GM12878 (cell line): ENCODE measurements at regions not wholly inside any gene's neighbourhood (a gene's known extent, or its start where the extent isn't known, plus 50 kb on each side); places are given as distances from the start of the nearest gene placed in this dataset.
"Not testable (repeated sequence)": the region's sequence is repeated elsewhere in the genome, so short reads cannot be mapped to it uniquely, and the experiment has no call there.

ENCODE experiments used
- ATAC-seq: fragments of 200-7000 bp; cut with Tn5 transposase; 3 replicates; pipeline ENCODE4 v1.9.1; 2020; ENCODE audit warnings: mild to moderate bottlenecking, moderate library complexity
- BruUV-seq: library from RNA; stranded (reverse); fragments of 400-500 nt; replicated peaks from 2 replicates; lab custom pipeline; 2021; lab: Mats Ljungman, UMichigan
- CTCF ChIA-PET: fragments of 300-600 bp; sonication (Branson Sonifier 250); formaldehyde crosslinking; extraction: SDS; loops from one replicate; lab custom pipeline; 2021; ENCODE audit warnings: inconsistent platforms; lab: Yijun Ruan, JAX
- POLR2A ChIA-PET: fragments of 350-600 bp; formaldehyde crosslinking; extraction: SDS; loops from one replicate; lab custom pipeline; 2021; ENCODE audit warnings: inconsistent platforms; lab: Charles Lee
- RAD21 ChIA-PET: fragments of 300-600 bp; sonication (Branson Sonifier 250); formaldehyde crosslinking; loops from one replicate; lab custom pipeline; 2023; ENCODE audit warnings: antibody characterized with exemption; ENCODE audit not compliant: unreplicated experiment; lab: Charles Lee
- SMC1A ChIA-PET: fragments of 300-600 bp; sonication (Branson Sonifier 250); formaldehyde crosslinking; loops from one replicate; lab custom pipeline; 2023; ENCODE audit not compliant: unreplicated experiment, uncharacterized antibody; lab: Charles Lee
- DNase-seq: peaks from one replicate; pipeline ENCODE4 v3.0.0-alpha.2; 2011; ENCODE audit warnings: low read depth, low spot score
- FAIRE-seq: peaks from 3 replicates; lab custom pipeline; 2011; peaks lifted over from hg19 to GRCh38; lab: Jason Lieb, UNC
- H2AFZ ChIP-seq: 2 replicates; pipeline ENCODE4 v1.6.0; 2011; ENCODE audit warnings: low read depth, low read length, control low read depth; ENCODE audit not compliant: control insufficient read depth
- H3K27ac ChIP-seq: 2 replicates; pipeline ENCODE4 v1.5.1; 2011; ENCODE audit warnings: control low read depth; ENCODE audit not compliant: control insufficient read depth, insufficient read depth
- H3K27me3 ChIP-seq, 2 experiments: replicated peaks in 1 of 2; 2 replicates each; pipeline versions ENCODE4 v1.6.0 to v1.6.1; 2011; ENCODE audit warnings: low read length in 1 of 2; ENCODE audit not compliant: control insufficient read depth in 2 of 2, insufficient read depth in 2 of 2
- H3K36me3 ChIP-seq, 2 experiments: 2 replicates each; pipeline ENCODE4 v1.5.1; 2011; ENCODE audit warnings: low read length in 1 of 2; ENCODE audit not compliant: control insufficient read depth in 2 of 2, insufficient read depth in 2 of 2
- H3K4me1 ChIP-seq: 2 replicates; pipeline ENCODE4 v1.6.1; 2011; ENCODE audit warnings: mild to moderate bottlenecking, low read length, moderate library complexity, mixed read lengths; ENCODE audit not compliant: control insufficient read depth, insufficient read depth
- H3K4me2 ChIP-seq: 2 replicates; pipeline ENCODE4 v1.6.0; 2011; ENCODE audit warnings: control low read depth; ENCODE audit not compliant: control insufficient read depth, insufficient read depth
- H3K4me3 ChIP-seq: fragments of 200-600 bp; sonication (generic); 2 replicates; pipeline ENCODE4 v1.5.1; 2016
- H3K79me2 ChIP-seq: 2 replicates; pipeline ENCODE4 v1.6.0; 2011; ENCODE audit warnings: low read length; ENCODE audit not compliant: control insufficient read depth, insufficient read depth
- H3K9ac ChIP-seq: 2 replicates; pipeline ENCODE4 v1.8.0; 2011; ENCODE audit warnings: low read length, control low read depth, mixed read lengths; ENCODE audit not compliant: control insufficient read depth, insufficient read depth
- H3K9me3 ChIP-seq: replicated peaks from 3 replicates; pipeline ENCODE4 v1.5.1; 2011; ENCODE audit warnings: mild to moderate bottlenecking, low read length; ENCODE audit not compliant: control insufficient read depth, insufficient read depth
- H4K20me1 ChIP-seq: 2 replicates; pipeline ENCODE4 v1.6.0; 2011; ENCODE audit not compliant: control insufficient read depth, insufficient read depth
- CHD2 ChIP-seq: IDR thresholded peaks from 2 replicates; pipeline ENCODE4 v1.6.1; 2011; ENCODE audit warnings: low read depth, low read length, improper control_type of control experiment, borderline replicate concordance
- GATAD2B ChIP-seq: fragments of 450-650 bp; conservative IDR thresholded peaks from 2 replicates; pipeline ENCODE4 v1.6.1; 2017; ENCODE audit warnings: low read depth, mild to moderate bottlenecking, moderate library complexity
- HDAC2 ChIP-seq: fragments of 200-600 bp; sonication (generic); IDR thresholded peaks from 2 replicates; pipeline ENCODE4 v1.6.1; 2017
- RAD51 ChIP-seq: fragments of 450-650 bp; IDR thresholded peaks from 2 replicates; pipeline ENCODE4 v1.6.1; 2016; ENCODE audit warnings: moderate library complexity, mild to moderate bottlenecking, inconsistent platforms
- SIN3A ChIP-seq: IDR thresholded peaks from 2 replicates; pipeline ENCODE4 v1.6.1; 2012; ENCODE audit warnings: low read depth, low read length, improper control_type of control experiment
- SMC3 ChIP-seq: IDR thresholded peaks from 2 replicates; pipeline ENCODE4 v1.6.1; 2011; ENCODE audit warnings: low read length, improper control_type of control experiment, borderline replicate concordance
- SUPT20H ChIP-seq: IDR thresholded peaks from 2 replicates; pipeline ENCODE4 v1.6.1; 2011; ENCODE audit warnings: low read depth, mild to moderate bottlenecking, low read length, moderate library complexity, borderline replicate concordance; ENCODE audit not compliant: control insufficient read depth
- TBL1XR1 ChIP-seq: IDR thresholded peaks from 2 replicates; pipeline ENCODE4 v1.6.1; 2012; ENCODE audit warnings: low read depth, low read length, improper control_type of control experiment
- WGBS: methylation state at CpG from one replicate; pipeline ENCODE4 v1.1.6; 2016; ENCODE audit warnings: low lambda C conversion rate; ENCODE audit not compliant: insufficient replicate concordance, insufficient coverage; ENCODE audit errors: missing lambda C conversion rate; 5-methylcytosine and 5-hydroxymethylcytosine counted together
- in situ Hi-C: fragments of 300-500 bp; cut with MboI; formaldehyde crosslinking; loops from 9 replicates; pipeline ENCODE4 v1.14.3; 2018; ENCODE audit warnings: mixed read lengths
- intact Hi-C: fragments of 100-400 bp; cut with micrococcal nuclease; formaldehyde crosslinking; loops from one replicate; pipeline ENCODE4 v1.14.2; 2022; ENCODE audit not compliant: unreplicated experiment
- TF ChIP-seq, protein P1 (sequence below): IDR thresholded peaks from 2 replicates; pipeline ENCODE4 v1.6.1; 2012; ENCODE audit warnings: improper control_type of control experiment, low read depth, low read length; ENCODE audit not compliant: insufficient replicate concordance
- TF ChIP-seq, protein P2 (sequence below): fragments of 450-650 bp; IDR thresholded peaks from 2 replicates; pipeline ENCODE4 v1.6.1; 2017; ENCODE audit warnings: antibody characterized with exemption, mild to moderate bottlenecking, moderate library complexity

DNA sequence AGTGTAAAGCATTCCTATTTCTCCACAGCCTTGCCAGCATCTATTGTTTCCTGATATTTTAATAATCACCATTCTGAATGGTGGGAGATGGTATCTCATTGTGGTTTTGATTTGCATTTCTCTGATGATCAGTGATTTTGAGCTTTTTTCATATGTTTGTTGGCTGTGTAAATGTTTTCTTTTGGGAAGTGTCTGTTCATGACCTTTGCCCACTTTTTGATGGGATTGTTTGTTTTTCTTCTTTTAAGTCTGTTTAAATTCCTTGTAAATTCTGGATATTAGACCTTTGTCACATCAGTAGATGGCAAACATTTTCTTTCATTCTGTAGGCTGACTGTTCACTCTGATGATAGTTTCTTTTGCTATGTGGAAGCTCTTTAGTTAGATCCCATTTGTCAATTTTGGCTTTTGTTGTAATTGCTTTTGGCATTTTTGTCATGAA is 461.5 kb upstream of the GCFC2 start:
- H2AFZ ChIP-seq, intact Hi-C loops, H3K27ac ChIP-seq, RAD21 ChIA-PET, H3K4me2 ChIP-seq, H3K4me1 ChIP-seq, H3K4me3 ChIP-seq, H3K36me3 ChIP-seq, H3K79me2 ChIP-seq, FAIRE-seq, DNase-seq, CTCF ChIA-PET, in situ Hi-C loops, H3K9me3 ChIP-seq, BruUV-seq, H3K9ac ChIP-seq, ATAC-seq, SMC1A ChIA-PET, H4K20me1 ChIP-seq, POLR2A ChIA-PET, H3K27me3 ChIP-seq: not testable (repeated sequence)

DNA sequence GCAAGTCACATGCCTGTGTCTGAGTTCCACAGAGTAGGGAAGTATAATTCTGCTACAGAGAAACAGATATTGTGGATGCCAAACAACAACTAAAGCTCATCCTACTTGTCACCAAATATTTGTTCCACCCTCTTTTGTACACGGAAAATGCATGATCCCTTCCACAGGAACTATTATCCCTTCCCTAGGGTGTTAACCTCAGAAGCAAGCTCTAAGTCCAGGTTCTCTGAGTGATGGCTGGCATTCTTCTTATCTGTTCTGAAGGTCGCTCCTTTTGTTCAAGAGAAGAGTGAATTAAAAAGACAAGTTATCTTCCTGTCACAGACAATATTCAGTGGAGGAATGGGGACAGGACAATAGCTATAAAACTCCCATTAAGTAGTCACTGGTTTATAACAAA is 460.1 kb upstream of the GCFC2 start:
- WGBS, result 0% methylated on average over 2 of the region's 2 CpGs
- no TSS peak for BruUV-seq
- no peak for TF ChIP-seq SMC3
- no peak for TF ChIP-seq SUPT20H
- TF ChIP-seq HDAC2, result no peak
- TF ChIP-seq, protein P1, sequence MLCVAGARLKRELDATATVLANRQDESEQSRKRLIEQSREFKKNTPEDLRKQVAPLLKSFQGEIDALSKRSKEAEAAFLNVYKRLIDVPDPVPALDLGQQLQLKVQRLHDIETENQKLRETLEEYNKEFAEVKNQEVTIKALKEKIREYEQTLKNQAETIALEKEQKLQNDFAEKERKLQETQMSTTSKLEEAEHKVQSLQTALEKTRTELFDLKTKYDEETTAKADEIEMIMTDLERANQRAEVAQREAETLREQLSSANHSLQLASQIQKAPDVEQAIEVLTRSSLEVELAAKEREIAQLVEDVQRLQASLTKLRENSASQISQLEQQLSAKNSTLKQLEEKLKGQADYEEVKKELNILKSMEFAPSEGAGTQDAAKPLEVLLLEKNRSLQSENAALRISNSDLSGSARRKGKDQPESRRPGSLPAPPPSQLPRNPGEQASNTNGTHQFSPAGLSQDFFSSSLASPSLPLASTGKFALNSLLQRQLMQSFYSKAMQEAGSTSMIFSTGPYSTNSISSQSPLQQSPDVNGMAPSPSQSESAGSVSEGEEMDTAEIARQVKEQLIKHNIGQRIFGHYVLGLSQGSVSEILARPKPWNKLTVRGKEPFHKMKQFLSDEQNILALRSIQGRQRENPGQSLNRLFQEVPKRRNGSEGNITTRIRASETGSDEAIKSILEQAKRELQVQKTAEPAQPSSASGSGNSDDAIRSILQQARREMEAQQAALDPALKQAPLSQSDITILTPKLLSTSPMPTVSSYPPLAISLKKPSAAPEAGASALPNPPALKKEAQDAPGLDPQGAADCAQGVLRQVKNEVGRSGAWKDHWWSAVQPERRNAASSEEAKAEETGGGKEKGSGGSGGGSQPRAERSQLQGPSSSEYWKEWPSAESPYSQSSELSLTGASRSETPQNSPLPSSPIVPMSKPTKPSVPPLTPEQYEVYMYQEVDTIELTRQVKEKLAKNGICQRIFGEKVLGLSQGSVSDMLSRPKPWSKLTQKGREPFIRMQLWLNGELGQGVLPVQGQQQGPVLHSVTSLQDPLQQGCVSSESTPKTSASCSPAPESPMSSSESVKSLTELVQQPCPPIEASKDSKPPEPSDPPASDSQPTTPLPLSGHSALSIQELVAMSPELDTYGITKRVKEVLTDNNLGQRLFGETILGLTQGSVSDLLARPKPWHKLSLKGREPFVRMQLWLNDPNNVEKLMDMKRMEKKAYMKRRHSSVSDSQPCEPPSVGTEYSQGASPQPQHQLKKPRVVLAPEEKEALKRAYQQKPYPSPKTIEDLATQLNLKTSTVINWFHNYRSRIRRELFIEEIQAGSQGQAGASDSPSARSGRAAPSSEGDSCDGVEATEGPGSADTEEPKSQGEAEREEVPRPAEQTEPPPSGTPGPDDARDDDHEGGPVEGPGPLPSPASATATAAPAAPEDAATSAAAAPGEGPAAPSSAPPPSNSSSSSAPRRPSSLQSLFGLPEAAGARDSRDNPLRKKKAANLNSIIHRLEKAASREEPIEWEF, result no peak
- no peak for TF ChIP-seq SIN3A
- TF ChIP-seq GATAD2B, result no peak
- TF ChIP-seq TBL1XR1, result no peak
- TF ChIP-seq CHD2, result no peak
- TF ChIP-seq, protein P2, sequence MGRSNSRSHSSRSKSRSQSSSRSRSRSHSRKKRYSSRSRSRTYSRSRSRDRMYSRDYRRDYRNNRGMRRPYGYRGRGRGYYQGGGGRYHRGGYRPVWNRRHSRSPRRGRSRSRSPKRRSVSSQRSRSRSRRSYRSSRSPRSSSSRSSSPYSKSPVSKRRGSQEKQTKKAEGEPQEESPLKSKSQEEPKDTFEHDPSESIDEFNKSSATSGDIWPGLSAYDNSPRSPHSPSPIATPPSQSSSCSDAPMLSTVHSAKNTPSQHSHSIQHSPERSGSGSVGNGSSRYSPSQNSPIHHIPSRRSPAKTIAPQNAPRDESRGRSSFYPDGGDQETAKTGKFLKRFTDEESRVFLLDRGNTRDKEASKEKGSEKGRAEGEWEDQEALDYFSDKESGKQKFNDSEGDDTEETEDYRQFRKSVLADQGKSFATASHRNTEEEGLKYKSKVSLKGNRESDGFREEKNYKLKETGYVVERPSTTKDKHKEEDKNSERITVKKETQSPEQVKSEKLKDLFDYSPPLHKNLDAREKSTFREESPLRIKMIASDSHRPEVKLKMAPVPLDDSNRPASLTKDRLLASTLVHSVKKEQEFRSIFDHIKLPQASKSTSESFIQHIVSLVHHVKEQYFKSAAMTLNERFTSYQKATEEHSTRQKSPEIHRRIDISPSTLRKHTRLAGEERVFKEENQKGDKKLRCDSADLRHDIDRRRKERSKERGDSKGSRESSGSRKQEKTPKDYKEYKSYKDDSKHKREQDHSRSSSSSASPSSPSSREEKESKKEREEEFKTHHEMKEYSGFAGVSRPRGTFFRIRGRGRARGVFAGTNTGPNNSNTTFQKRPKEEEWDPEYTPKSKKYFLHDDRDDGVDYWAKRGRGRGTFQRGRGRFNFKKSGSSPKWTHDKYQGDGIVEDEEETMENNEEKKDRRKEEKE, result no peak
- TF ChIP-seq RAD51, result no peak

More for the DNA sequence above, 460.1 kb upstream of the GCFC2 start:
- no peak overlapping the region for H3K9ac ChIP-seq
- intact Hi-C loops (no loop called here), in situ Hi-C loops (no loop called here)
- H4K20me1 ChIP-seq, result no peaks in the 10 kb centered on the region
- CTCF ChIA-PET, result no interaction called here
- SMC1A ChIA-PET, result no interaction called here
- H3K9me3 ChIP-seq, result no peaks in the 10 kb centered on the region
- POLR2A ChIA-PET, result no interaction called here
- no peaks in the 10 kb centered on the region for H3K4me1 ChIP-seq
- no peaks in the 10 kb centered on the region for H3K79me2 ChIP-seq
- RAD21 ChIA-PET, result no interaction called here
- no peaks in the 10 kb centered on the region for H3K27me3 ChIP-seq
- no peak for FAIRE-seq
- no peak overlapping the region for H3K4me3 ChIP-seq
- ATAC-seq, result no peak
- no peak for DNase-seq
- H3K36me3 ChIP-seq, result no peaks in the 10 kb centered on the region
- H3K27ac ChIP-seq, result no peak overlapping the region
- no peak overlapping the region for H2AFZ ChIP-seq
- no peak overlapping the region for H3K4me2 ChIP-seq
